GM12878 (cell line): ENCODE measurements at regions not wholly inside any gene's neighbourhood (a gene's known extent, or its start where the extent isn't known, plus 50 kb on each side); places are given as distances from the start of the nearest gene placed in this dataset.

Experiments
- ATAC-seq: fragments of 200-7000 bp; cut with Tn5 transposase; 3 replicates; pipeline ENCODE4 v1.9.1; 2020; ENCODE audit warnings: mild to moderate bottlenecking, moderate library complexity
- BruUV-seq: library from RNA; stranded (reverse); fragments of 400-500 nt; replicated peaks from 2 replicates; lab custom pipeline; 2021; lab: Mats Ljungman, UMichigan
- CTCF ChIA-PET: fragments of 300-600 bp; sonication (Branson Sonifier 250); formaldehyde crosslinking; extraction: SDS; loops from one replicate; lab custom pipeline; 2021; ENCODE audit warnings: inconsistent platforms; lab: Yijun Ruan, JAX
- POLR2A ChIA-PET: fragments of 350-600 bp; formaldehyde crosslinking; extraction: SDS; loops from one replicate; lab custom pipeline; 2021; ENCODE audit warnings: inconsistent platforms; lab: Charles Lee
- RAD21 ChIA-PET: fragments of 300-600 bp; sonication (Branson Sonifier 250); formaldehyde crosslinking; loops from one replicate; lab custom pipeline; 2023; ENCODE audit warnings: antibody characterized with exemption; ENCODE audit not compliant: unreplicated experiment; lab: Charles Lee
- SMC1A ChIA-PET: fragments of 300-600 bp; sonication (Branson Sonifier 250); formaldehyde crosslinking; loops from one replicate; lab custom pipeline; 2023; ENCODE audit not compliant: unreplicated experiment, uncharacterized antibody; lab: Charles Lee
- DNase-seq: peaks from one replicate; pipeline ENCODE4 v3.0.0-alpha.2; 2011; ENCODE audit warnings: low read depth, low spot score
- FAIRE-seq: peaks from 3 replicates; lab custom pipeline; 2011; peaks lifted over from hg19 to GRCh38; lab: Jason Lieb, UNC
- H2AFZ ChIP-seq: 2 replicates; pipeline ENCODE4 v1.6.0; 2011; ENCODE audit warnings: low read depth, low read length, control low read depth; ENCODE audit not compliant: control insufficient read depth
- H3K27ac ChIP-seq: 2 replicates; pipeline ENCODE4 v1.5.1; 2011; ENCODE audit warnings: control low read depth; ENCODE audit not compliant: control insufficient read depth, insufficient read depth
- H3K27me3 ChIP-seq, 2 experiments: replicated peaks in 1 of 2; 2 replicates each; pipeline versions ENCODE4 v1.6.0 to v1.6.1; 2011; ENCODE audit warnings: low read length in 1 of 2; ENCODE audit not compliant: control insufficient read depth in 2 of 2, insufficient read depth in 2 of 2
- H3K36me3 ChIP-seq, 2 experiments: 2 replicates each; pipeline ENCODE4 v1.5.1; 2011; ENCODE audit warnings: low read length in 1 of 2; ENCODE audit not compliant: control insufficient read depth in 2 of 2, insufficient read depth in 2 of 2
- H3K4me1 ChIP-seq: 2 replicates; pipeline ENCODE4 v1.6.1; 2011; ENCODE audit warnings: mild to moderate bottlenecking, low read length, moderate library complexity, mixed read lengths; ENCODE audit not compliant: control insufficient read depth, insufficient read depth
- H3K4me2 ChIP-seq: 2 replicates; pipeline ENCODE4 v1.6.0; 2011; ENCODE audit warnings: control low read depth; ENCODE audit not compliant: control insufficient read depth, insufficient read depth
- H3K4me3 ChIP-seq: fragments of 200-600 bp; sonication (generic); 2 replicates; pipeline ENCODE4 v1.5.1; 2016
- H3K79me2 ChIP-seq: 2 replicates; pipeline ENCODE4 v1.6.0; 2011; ENCODE audit warnings: low read length; ENCODE audit not compliant: control insufficient read depth, insufficient read depth
- H3K9ac ChIP-seq: 2 replicates; pipeline ENCODE4 v1.8.0; 2011; ENCODE audit warnings: low read length, control low read depth, mixed read lengths; ENCODE audit not compliant: control insufficient read depth, insufficient read depth
- H3K9me3 ChIP-seq: replicated peaks from 3 replicates; pipeline ENCODE4 v1.5.1; 2011; ENCODE audit warnings: mild to moderate bottlenecking, low read length; ENCODE audit not compliant: control insufficient read depth, insufficient read depth
- H4K20me1 ChIP-seq: 2 replicates; pipeline ENCODE4 v1.6.0; 2011; ENCODE audit not compliant: control insufficient read depth, insufficient read depth
- BCL3 ChIP-seq: IDR thresholded peaks from 2 replicates; pipeline ENCODE4 v1.6.1; 2011; ENCODE audit warnings: borderline replicate concordance, low read depth, mild to moderate bottlenecking, moderate library complexity, low read length; ENCODE audit not compliant: insufficient read depth, poor library complexity, severe bottlenecking
- CBX5 ChIP-seq: sonication (generic); IDR thresholded peaks from 2 replicates; pipeline ENCODE4 v1.6.1; 2016; ENCODE audit warnings: low read depth, moderate library complexity, mild to moderate bottlenecking, inconsistent platforms
- EED ChIP-seq: sonication (generic); IDR thresholded peaks from 2 replicates; pipeline ENCODE4 v1.6.1; 2016; ENCODE audit warnings: antibody characterized with exemption, low read depth
- GABPA ChIP-seq: IDR thresholded peaks from 2 replicates; pipeline ENCODE4 v1.6.1; 2014; ENCODE audit warnings: antibody characterized with exemption, low read depth, mild to moderate bottlenecking, inconsistent platforms
- NFYA ChIP-seq: IDR thresholded peaks from 2 replicates; pipeline ENCODE4 v1.6.1; 2011; ENCODE audit warnings: low read depth, mild to moderate bottlenecking, low read length, improper control_type of control experiment, borderline replicate concordance
- POU2F2 ChIP-seq: IDR thresholded peaks from 3 replicates; pipeline ENCODE4 v1.6.1; 2011; ENCODE audit warnings: low read depth, mild to moderate bottlenecking, low read length, borderline replicate concordance
- RFX5 ChIP-seq: IDR thresholded peaks from 2 replicates; pipeline ENCODE4 v1.6.1; 2011; ENCODE audit warnings: low read depth, low read length, improper control_type of control experiment
- STAT1 ChIP-seq: fragments of 450-650 bp; conservative IDR thresholded peaks from 2 replicates; pipeline ENCODE4 v1.6.1; 2014; ENCODE audit warnings: antibody characterized with exemption, mild to moderate bottlenecking
- STAT3 ChIP-seq: IDR thresholded peaks from 2 replicates; pipeline ENCODE4 v1.6.1; 2011; ENCODE audit warnings: low read depth, low read length, improper control_type of control experiment
- TCF3 ChIP-seq: IDR thresholded peaks from 2 replicates; pipeline ENCODE4 v1.6.1; 2012; ENCODE audit warnings: low read depth, mild to moderate bottlenecking, low read length, borderline replicate concordance; ENCODE audit not compliant: insufficient read depth
- ZBTB40 ChIP-seq: fragments of 450-650 bp; IDR thresholded peaks from 2 replicates; pipeline ENCODE4 v1.6.1; 2016; ENCODE audit warnings: mild to moderate bottlenecking, moderate library complexity, borderline replicate concordance
- WGBS: methylation state at CpG from one replicate; pipeline ENCODE4 v1.1.6; 2016; ENCODE audit warnings: low lambda C conversion rate; ENCODE audit not compliant: insufficient replicate concordance, insufficient coverage; ENCODE audit errors: missing lambda C conversion rate; 5-methylcytosine and 5-hydroxymethylcytosine counted together
- in situ Hi-C: fragments of 300-500 bp; cut with MboI; formaldehyde crosslinking; loops from 9 replicates; pipeline ENCODE4 v1.14.3; 2018; ENCODE audit warnings: mixed read lengths
- intact Hi-C: fragments of 100-400 bp; cut with micrococcal nuclease; formaldehyde crosslinking; loops from one replicate; pipeline ENCODE4 v1.14.2; 2022; ENCODE audit not compliant: unreplicated experiment

- DNase-seq (no peak), FAIRE-seq (no peak), ATAC-seq (no peak)
- no peak overlapping the region for H3K27ac ChIP-seq
- TF ChIP-seq CBX5 (no peak), STAT1 (no peak), POU2F2 (no peak), ZBTB40 (no peak), GABPA (no peak), TCF3 (no peak), BCL3 (no peak), NFYA (no peak), RFX5 (no peak), EED (no peak), STAT3 (no peak)
- in situ Hi-C loops = no loop called here
- CTCF ChIA-PET = no interaction called here
- WGBS = 15% methylated on average over 7 of the region's 7 CpGs
- H3K9ac ChIP-seq = no peak overlapping the region
- no peaks in the 10 kb centered on the region; the same call in 2 of the 3 replicates for H3K9me3 ChIP-seq
- H3K4me3 ChIP-seq = no peak overlapping the region
- no peak overlapping the region for H2AFZ ChIP-seq
- intact Hi-C loops = no loop called here
- RAD21 ChIA-PET = no interaction called here
- H3K79me2 ChIP-seq = no peaks in the 10 kb centered on the region
- SMC1A ChIA-PET = no interaction called here
- H4K20me1 ChIP-seq = no peaks in the 10 kb centered on the region
- H3K36me3 ChIP-seq = no peaks in the 10 kb centered on the region
- POLR2A ChIA-PET = no interaction called here
- no TSS peak for BruUV-seq
- H3K27me3 ChIP-seq = no peaks in the 10 kb centered on the region
- no peak overlapping the region for H3K4me2 ChIP-seq
- H3K4me1 ChIP-seq = no peaks in the 10 kb centered on the region
These were observed 144.0 kb upstream of the BACE2 start for GRCh38 chr21:41023936-41024335.
